NCI-H460 (cell line): ENCODE measurements at regions not wholly inside any gene's neighbourhood (a gene's known extent, or its start where the extent isn't known, plus 50 kb on each side); places are given as distances from the start of the nearest gene placed in this dataset.
"Not testable (repeated sequence)": the region's sequence is repeated elsewhere in the genome, so short reads cannot be mapped to it uniquely, and the experiment has no call there.

Experiments used
- DNase-seq: peaks from one replicate; pipeline ENCODE4 v3.0.0-alpha.2; 2016; ENCODE audit warnings: low read depth; ENCODE audit errors: extremely low read depth

- no peak for DNase-seq
These were observed 364.2 kb upstream of the CNTN3 start for GRCh38 chr3:74978684-74979083.

DNA sequence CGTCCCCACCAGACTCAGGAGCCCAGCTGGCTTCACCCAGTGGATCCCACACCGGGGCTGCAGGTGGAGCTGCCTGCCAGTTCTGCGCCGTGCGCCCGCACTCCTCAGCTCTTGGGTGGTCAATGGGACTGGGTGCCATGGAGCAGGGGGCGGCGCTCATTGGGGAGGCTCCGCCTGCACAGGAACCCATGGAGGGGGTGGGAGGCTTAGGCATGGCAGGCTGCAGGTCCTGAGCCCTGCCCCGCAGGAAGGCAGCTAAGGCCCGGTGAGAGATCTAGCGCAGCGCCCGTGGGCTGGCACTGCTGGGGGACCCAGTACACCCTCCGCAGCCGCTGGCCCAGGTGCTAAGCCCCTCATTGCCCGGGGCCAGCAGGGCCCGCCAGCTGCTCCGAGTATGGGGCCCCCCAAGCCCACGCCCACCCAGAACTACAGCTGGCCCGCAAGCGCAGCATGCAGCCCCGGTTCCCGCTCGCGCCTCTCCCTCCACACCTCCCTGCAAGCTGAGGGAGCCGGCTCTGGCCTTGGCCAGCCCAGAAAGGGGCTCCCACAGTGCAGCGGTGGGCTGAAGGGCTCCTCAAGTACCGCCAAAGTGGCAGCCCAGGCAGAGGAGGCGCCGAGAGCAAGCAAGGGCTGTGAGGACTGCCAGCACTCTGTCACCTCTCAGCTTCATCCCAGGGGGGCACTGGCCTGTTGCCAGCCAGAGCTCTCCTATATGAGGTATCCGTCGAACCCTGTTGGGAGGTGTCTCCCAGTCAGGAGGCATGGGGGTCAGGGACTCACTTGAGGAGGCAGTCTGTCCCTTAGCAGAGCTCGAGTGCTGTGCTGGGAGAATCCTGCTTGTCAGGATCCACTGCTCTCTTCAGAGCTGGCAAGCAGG, 370.8 kb upstream of the CNTN3 start:
- DNase-seq = not testable (repeated sequence)

GRCh38 chr3:74988095-74988494, 373.6 kb upstream of the CNTN3 start:
- no peak for DNase-seq

DNA sequence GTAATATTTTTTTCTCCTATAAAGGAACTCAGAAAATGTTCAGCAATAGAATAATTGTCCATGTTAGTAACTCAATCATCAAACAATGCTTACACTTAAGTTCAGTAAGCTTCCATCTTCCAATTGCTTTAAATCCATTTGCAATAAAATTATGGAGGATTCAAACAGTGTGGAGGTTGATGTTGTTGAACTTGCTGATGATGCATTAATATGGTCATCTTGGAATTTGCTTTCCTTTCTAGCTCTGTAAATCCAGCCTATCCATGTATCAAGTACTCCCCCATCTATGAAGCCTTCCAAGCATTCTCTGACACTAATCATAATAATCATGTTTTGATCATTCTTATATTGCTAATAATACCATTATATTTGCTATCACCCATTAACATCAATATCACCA, 378.4 kb upstream of the CNTN3 start:
- no peak for DNase-seq

DNA sequence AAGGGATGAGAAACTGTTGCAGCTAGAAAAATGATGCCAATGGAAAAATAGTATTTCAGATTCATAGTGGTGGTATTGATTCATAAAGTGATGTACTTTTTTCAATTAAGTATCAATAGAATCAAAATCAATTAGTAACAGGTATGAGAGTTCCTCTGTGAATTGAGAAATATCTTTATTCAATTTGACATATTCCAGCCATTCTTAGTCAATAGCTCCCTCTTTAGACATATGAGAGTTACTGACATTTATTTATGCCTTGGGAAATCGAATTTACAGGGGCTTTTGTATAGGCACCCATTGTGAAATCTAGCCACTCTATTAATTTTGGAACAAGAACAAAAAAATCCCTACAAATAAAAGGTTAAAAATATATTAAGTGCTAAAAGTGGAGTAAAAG, 386.9 kb upstream of the CNTN3 start:
- no peak for DNase-seq

GRCh38 chr3:75012791-75013331, 398.4 kb upstream of the CNTN3 start:
- DNase-seq = no peak

- DNase-seq = no peak
These were observed 399.5 kb upstream of the CNTN3 start for GRCh38 chr3:75014008-75014407.

DNA sequence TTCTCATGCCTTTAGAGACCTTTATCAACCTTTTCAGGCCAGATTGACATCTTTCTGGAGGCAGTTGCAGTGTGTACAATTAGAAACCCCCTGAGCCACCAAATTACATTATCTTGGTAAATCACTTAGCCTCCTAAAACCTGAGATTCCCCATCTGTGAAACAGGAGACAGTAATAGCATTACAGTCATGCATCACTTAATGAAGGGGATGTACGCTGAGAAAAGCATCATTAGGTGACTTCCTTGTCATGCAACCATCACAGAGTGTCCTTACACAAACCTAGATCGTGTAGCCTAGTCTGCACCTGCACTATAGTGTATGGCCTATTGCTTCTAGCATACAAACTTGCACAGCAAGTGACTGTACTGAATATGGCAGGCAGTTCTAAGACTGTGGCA, 400.8 kb upstream of the CNTN3 start:
- DNase-seq = no peak

DNA sequence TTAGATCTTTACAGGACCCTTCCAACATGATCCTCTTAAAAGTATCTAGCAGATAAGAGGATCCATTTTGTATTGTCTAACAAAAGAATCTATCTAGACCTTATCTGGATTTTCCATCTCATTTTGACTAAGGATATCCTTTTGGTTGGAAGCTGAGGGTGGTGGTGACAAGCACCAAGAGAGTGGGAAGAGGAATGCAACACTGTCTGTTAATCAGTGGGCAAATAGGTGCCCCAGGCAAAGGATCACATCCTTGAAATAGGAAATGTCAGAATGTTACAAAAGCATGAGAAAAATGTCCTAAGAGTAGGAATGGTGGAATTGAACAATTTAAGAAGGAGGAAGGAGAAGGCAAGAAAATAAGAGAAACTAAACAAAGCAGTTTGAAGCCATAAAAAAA, 420.7 kb upstream of the CNTN3 start:
- DNase-seq = no peak

- DNase-seq = no peak
These were observed 428.5 kb upstream of the CNTN3 start for GRCh38 chr3:75042941-75043340.

GRCh38 chr3:75048650-75049049, 434.2 kb upstream of the CNTN3 start:
- DNase-seq = no peak

DNA sequence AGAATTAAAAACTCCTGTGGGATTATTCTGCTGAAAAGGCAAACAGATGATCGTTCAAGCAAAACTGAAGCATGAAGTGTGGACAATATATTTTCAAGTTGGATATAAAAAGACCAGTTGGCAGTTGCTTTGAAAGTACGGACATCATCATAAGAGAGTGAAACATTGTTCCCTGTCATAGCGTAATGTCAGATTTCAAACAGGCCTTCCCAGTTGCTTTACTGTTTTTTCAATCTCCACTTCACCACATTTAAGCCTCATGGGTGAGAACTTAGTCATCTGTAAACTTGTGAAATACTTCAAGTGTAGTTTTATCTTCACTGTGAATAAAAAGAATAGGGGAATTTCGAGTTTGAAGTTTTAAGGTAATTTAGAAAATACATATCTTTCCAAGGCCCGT, 435.1 kb upstream of the CNTN3 start:
- no peak for DNase-seq

DNA sequence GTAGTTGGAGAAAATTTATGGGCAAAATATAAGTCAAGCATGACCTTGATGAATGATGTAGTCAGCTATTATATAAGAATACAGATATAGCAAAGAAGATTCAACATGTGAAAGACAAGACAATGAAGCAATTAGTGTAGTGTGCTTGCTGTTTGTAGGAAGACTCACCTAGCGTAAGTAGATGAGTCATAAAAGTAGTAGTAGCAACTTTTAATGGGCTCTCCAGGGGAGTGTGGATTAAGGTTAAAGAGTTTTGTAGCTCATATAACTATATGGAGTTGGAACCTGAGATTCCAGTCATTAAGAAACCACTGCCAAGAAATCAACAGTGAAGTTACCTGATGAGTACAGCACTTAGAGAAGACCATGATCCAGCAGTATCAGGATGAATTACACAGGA, 444.7 kb upstream of the CNTN3 start:
- DNase-seq = no peak

DNA sequence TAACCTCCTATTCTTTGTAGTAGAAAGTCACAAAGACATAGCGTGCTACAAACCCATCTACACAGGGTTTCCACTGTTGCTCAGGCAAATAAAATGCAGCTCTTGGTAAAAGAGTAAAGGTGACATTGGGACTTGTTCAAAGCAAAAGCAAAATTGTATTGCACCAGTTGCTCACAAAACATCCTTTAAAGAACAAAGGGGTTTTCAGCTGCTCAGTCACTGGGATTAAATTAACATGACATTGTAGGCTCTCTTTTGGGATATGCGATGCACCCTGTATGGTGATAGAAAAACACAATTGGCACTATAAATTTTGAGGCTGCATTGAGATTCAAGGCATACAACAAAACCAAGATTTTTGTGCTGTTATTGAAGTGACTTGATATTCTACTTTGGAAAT, 447.3 kb upstream of the CNTN3 start:
- DNase-seq = no peak

DNA sequence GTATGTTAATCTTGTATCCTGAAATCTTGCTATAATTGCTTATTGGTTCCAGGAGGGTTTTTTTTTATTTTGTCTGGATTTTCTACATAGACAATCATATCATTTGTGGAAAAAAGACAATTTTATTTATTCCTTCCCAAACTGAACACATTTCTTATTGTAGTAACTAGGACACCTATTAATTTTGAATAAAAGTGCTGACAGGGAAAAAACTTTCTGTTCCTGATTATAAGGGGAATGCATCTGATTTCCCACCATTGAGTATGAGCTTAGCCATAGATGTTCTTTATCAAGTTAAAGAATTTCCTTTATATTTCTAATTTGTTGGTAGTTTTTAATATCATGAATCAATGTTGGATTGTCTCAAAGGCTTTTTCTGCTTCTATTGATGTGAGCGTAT, 460.7 kb upstream of the CNTN3 start:
- DNase-seq = no peak

DNA sequence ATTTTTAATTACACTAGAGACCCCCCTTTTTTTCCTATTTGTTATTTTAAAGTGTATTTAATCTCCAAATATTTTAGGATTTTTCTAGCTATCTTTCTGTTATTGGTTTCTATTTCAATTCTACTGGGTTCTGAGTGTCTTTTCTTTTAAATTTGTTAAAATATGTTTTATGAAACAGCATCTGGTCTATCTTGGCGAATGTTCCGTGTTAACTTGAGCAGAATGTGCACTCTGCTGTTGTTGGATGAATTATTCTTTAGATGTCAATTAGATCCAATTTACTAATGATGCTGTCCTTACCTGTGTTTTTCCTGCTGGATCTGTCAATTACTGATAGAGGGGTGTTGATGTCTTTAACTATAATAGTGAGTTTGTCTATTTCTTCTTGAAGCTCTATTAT, 462.0 kb upstream of the CNTN3 start:
- no peak for DNase-seq

DNA sequence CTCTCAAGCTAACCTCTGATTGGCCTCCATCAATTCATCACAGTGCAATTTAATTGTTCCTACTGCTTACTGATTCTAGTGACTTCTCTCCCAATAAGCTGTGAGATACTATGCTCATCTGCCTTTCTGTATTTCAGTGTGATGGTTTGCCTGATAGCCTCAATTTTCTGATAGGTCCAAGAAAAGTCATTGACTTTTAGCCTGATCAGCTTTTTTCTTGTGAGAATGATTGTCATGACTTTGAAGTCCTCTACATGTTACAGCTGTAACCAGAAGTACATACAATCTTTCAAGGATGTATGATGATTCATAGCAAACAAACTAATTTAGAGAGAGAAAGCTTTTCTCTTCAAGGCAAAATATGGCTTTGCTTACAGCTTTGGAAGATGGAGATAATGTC, 463.8 kb upstream of the CNTN3 start:
- no peak for DNase-seq

- DNase-seq = no peak
These were observed 468.4 kb upstream of the CNTN3 start for GRCh38 chr3:75082845-75083244.

- DNase-seq = no peak
These were observed 475.4 kb upstream of the CNTN3 start for GRCh38 chr3:75089841-75090240.

DNA sequence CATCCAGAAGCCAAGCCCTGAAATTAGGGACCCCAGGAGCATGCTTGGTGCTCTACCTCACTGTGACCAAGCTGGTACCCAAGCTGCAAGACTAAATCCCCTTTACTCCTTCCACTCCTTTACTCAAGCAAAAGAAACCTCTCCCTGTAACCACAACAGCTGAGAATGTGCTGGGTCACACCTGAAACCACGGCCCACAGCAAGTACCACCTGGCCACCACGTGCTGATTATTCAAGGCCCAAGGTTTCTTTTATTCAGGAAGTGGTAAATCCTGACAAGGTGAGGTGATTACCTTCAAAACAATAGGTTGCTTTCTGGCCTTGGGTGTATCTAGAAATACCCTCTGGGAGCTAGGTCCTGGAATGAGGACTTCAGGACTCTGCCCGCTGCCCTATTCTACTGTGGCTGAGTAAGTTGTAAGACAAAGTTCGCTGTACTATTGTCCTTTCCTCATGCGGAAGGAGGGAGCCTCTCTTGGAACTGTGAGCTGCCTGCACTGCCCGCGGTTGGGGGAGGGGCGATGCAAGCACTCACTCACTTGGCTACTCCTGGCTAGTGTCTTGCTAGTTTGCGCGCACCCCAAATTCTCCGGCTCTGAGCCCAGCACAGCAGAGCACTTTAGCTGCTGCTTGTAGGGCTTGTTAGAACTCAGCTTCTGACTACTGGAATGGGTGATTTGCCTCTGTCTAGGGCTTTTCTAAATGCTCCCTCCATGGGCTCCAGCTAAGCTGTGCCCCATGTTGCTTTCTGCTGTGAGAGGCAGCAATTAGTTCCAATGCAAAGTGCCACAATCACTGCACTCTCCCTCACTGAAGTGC, 487.1 kb upstream of the CNTN3 start:
- no peak for DNase-seq

DNA sequence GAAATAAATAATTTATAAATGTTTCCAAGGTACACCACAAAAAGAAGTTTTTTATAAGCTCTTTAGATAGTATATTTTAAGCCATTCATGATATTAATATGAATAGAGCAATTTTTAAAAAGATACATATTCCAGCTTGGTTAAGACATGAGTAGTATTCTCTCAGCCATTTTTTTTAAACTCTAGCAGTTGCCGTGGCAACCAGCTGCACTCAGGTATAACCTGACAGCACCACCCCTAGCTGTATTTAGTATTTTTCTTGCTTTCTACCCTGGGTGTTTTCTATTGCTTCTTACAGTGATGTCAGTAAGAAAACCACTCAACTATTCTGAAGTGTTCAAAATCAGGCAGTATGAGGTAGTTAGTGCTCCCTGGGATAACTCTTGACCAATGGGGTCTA, 496.3 kb upstream of the CNTN3 start:
- DNase-seq = no peak

DNA sequence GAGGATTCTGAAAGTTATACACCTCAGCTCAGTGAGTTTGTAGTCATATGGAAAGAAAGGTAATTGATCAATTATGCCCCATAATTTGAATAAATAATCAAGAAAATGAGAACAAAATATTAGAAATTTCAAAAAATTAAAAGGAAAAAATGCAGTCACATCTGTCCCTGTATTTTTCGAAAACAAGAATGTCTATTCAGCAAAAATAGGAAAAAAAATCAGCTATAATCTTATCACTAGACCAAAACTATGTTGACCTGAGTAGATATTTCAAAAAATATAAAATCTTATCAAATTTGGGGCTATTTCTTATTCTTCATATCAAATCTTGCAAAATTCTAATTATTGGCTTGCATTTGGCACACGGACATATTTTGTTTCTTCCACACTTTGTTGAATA, 501.2 kb upstream of the CNTN3 start:
- DNase-seq = no peak
